K562 (cell line): ENCODE measurements at regions not wholly inside any gene's neighbourhood (a gene's known extent, or its start where the extent isn't known, plus 50 kb on each side); places are given as distances from the start of the nearest gene placed in this dataset.

Experiments used
- ATAC-seq: fragments of 200-7000 bp; cut with Tn5 transposase; 3 replicates; pipeline ENCODE4 v1.9.1; 2020; ENCODE audit warnings: moderate library complexity
- BruUV-seq: library from RNA; stranded (reverse); fragments of 400-500 nt; replicated peaks from 2 replicates; lab custom pipeline; 2021; lab: Mats Ljungman, UMichigan
- CTCF ChIA-PET: fragments of 300-600 bp; formaldehyde crosslinking; extraction: SDS; loops from one replicate; lab custom pipeline; 2021; ENCODE audit warnings: low intra/inter-chr PET ratio; lab: Yijun Ruan, JAX
- POLR2A ChIA-PET: fragments of 300-600, 350-650 bp; sonication (Branson Sonifier 250); formaldehyde crosslinking; extraction: SDS; loops from one replicate; lab custom pipeline; 2021; ENCODE audit warnings: antibody characterized with exemption, inconsistent platforms; lab: Yijun Ruan, JAX
- DNase-seq, 4 experiments: peaks; one replicate each; pipeline versions ENCODE4 v3.0.0 to v3.0.0-alpha.2; 2011 to 2018; ENCODE audit warnings: low spot score in 3 of 4, mixed read lengths in 3 of 4; ENCODE audit errors: extremely low read depth in 1 of 4
- FAIRE-seq: peaks from 2 replicates; lab custom pipeline; 2011; peaks lifted over from hg19 to GRCh38; lab: Jason Lieb, UNC
- H2AFZ ChIP-seq: 2 replicates; pipeline ENCODE4 v1.6.0; 2011; ENCODE audit warnings: low read depth, low read length, control low read depth, inconsistent platforms
- H3K27ac ChIP-seq: fragments of 200-600 bp; 3 replicates; pipeline ENCODE4 v1.8.0; 2011; ENCODE audit warnings: low read depth, mild to moderate bottlenecking, control low read depth, inconsistent platforms, low read length, moderate library complexity, mixed read lengths; ENCODE audit errors: extremely low read depth
- H3K27me3 ChIP-seq, 2 experiments: fragments of 300-600 bp in 1 of 2; 2 replicates in 1 of 2; 3 replicates in 1 of 2; pipeline versions ENCODE4 v1.6.0 to v1.8.0; 2011; ENCODE audit warnings: inconsistent platforms in 2 of 2, low read length in 2 of 2, mild to moderate bottlenecking in 1 of 2, mixed read lengths in 1 of 2, moderate library complexity in 1 of 2; ENCODE audit not compliant: control insufficient read depth in 2 of 2, insufficient read depth in 2 of 2
- H3K36me3 ChIP-seq: fragments of 300-600 bp; 3 replicates; pipeline ENCODE4 v1.8.0; 2011; ENCODE audit warnings: mild to moderate bottlenecking, low read length, inconsistent platforms; ENCODE audit not compliant: control insufficient read depth, insufficient read depth
- H3K4me1 ChIP-seq, 2 experiments: fragments of 200-600 bp in 1 of 2; replicated peaks in 1 of 2; 2 replicates in 1 of 2; 3 replicates in 1 of 2; pipeline versions ENCODE4 v1.5.1 to v1.8.0; 2011; ENCODE audit warnings: inconsistent platforms in 2 of 2, low read length in 2 of 2, mild to moderate bottlenecking in 1 of 2, mixed read lengths in 1 of 2, moderate library complexity in 1 of 2; ENCODE audit not compliant: control insufficient read depth in 2 of 2, insufficient read depth in 2 of 2
- H3K4me2 ChIP-seq: 2 replicates; pipeline ENCODE4 v1.6.1; 2011; ENCODE audit warnings: low read length, control low read depth, inconsistent platforms, mixed read lengths; ENCODE audit not compliant: insufficient read depth
- H3K4me3 ChIP-seq: fragments of 200-600 bp; sonication (generic), shearing (Covaris generic); 2 replicates; pipeline ENCODE4 v1.5.1; 2016; ENCODE audit warnings: control low read depth, inconsistent platforms
- H3K79me2 ChIP-seq: fragments of 200-600 bp; 3 replicates; pipeline ENCODE4 v1.8.0; 2011; ENCODE audit warnings: low read length, inconsistent platforms; ENCODE audit not compliant: control insufficient read depth, insufficient read depth
- H3K9ac ChIP-seq, 2 experiments: 2 replicates each; pipeline versions ENCODE4 v1.6.0 to v1.6.1; 2011; ENCODE audit warnings: low read depth in 2 of 2, low read length in 2 of 2, control low read depth in 1 of 2, inconsistent platforms in 1 of 2, mild to moderate bottlenecking in 1 of 2, mixed read lengths in 1 of 2; ENCODE audit not compliant: insufficient read depth in 1 of 2
- H3K9me1 ChIP-seq: one replicate; pipeline ENCODE4 v1.6.0; 2011; ENCODE audit warnings: inconsistent platforms, mild to moderate bottlenecking, low read length, moderate library complexity; ENCODE audit not compliant: control insufficient read depth, insufficient read depth
- H3K9me3 ChIP-seq: replicated peaks from 2 replicates; pipeline ENCODE4 v1.5.1; 2011; ENCODE audit warnings: low read depth, low read length, inconsistent platforms; ENCODE audit not compliant: control insufficient read depth, insufficient read depth
- H4K20me1 ChIP-seq: replicated peaks from 2 replicates; pipeline ENCODE4 v1.6.1; 2011; ENCODE audit warnings: low read length, inconsistent platforms, mixed read lengths; ENCODE audit not compliant: control insufficient read depth, insufficient read depth
- ARID3A ChIP-seq: IDR thresholded peaks from 2 replicates; pipeline ENCODE4 v1.6.1; 2012; ENCODE audit warnings: low read depth, low read length, improper control_type of control experiment, borderline replicate concordance
- ATF2 ChIP-seq: sonication (generic); formaldehyde crosslinking; IDR thresholded peaks from 2 replicates; pipeline ENCODE4 v1.8.1; 2022; ENCODE audit warnings: missing genetic modification reagents
- CEBPG ChIP-seq, 3 experiments: fragments of 200-800 bp in 1 of 3; sonication (Bioruptor generic) in 1 of 3; sonication (generic) in 1 of 3; formaldehyde crosslinking in 1 of 3; IDR thresholded peaks in 2 of 3; conservative IDR thresholded peaks in 1 of 3; 2 replicates each; pipeline versions ENCODE4 v1.6.1 to v1.8.0; 2016 to 2022; ENCODE audit warnings: missing compliant biosample characterization in 2 of 3, missing genetic modification characterization in 2 of 3, mild to moderate bottlenecking in 1 of 3, missing genetic modification reagents in 1 of 3
- CLOCK ChIP-seq: fragments of 250-450 bp; sonication (Bioruptor Pico); IDR thresholded peaks from 2 replicates; pipeline ENCODE4 v1.4.0; 2020; ENCODE audit warnings: mild to moderate bottlenecking, moderate library complexity, borderline replicate concordance
- EP400 ChIP-seq: fragments of 450-650 bp; IDR thresholded peaks from 2 replicates; pipeline ENCODE4 v1.6.1; 2017; ENCODE audit warnings: antibody characterized with exemption, mild to moderate bottlenecking, moderate library complexity
- FIP1L1 ChIP-seq: fragments of 200-400 bp; formaldehyde crosslinking; IDR thresholded peaks from 2 replicates; pipeline ENCODE4 v1.6.1; 2018; ENCODE audit warnings: mild to moderate bottlenecking, low read depth, low read length; ENCODE audit not compliant: poor library complexity, severe bottlenecking
- GTF2A2 ChIP-seq: IDR thresholded peaks from 2 replicates; pipeline ENCODE4 v1.6.1; 2016; ENCODE audit warnings: mild to moderate bottlenecking, missing genetic modification characterization, missing compliant biosample characterization
- HBP1 ChIP-seq: fragments of 450-650 bp; formaldehyde crosslinking; IDR thresholded peaks from 2 replicates; pipeline ENCODE4 v1.4.0; 2022; ENCODE audit warnings: missing genetic modification characterization
- MED1 ChIP-seq: sonication (generic); formaldehyde crosslinking; IDR thresholded peaks from 2 replicates; pipeline ENCODE4 v1.8.1; 2023; ENCODE audit warnings: missing genetic modification reagents, borderline replicate concordance
- NCOA2 ChIP-seq, 2 experiments: fragments of 450-650 bp; IDR thresholded peaks; 2 replicates each; pipeline ENCODE4 v1.6.1; 2018; ENCODE audit warnings: mild to moderate bottlenecking in 2 of 2, moderate library complexity in 1 of 2; ENCODE audit not compliant: partially characterized antibody in 2 of 2
- NONO ChIP-seq, 2 experiments: fragments of 200-400 bp in 1 of 2; fragments of 450-650 bp in 1 of 2; formaldehyde crosslinking in 1 of 2; IDR thresholded peaks; 2 replicates each; pipeline ENCODE4 v1.6.1; 2017; ENCODE audit warnings: low read depth in 2 of 2, mild to moderate bottlenecking in 2 of 2, moderate library complexity in 2 of 2, low read length in 1 of 2
- NR2F6 ChIP-seq: fragments of 450-650 bp; formaldehyde crosslinking; IDR thresholded peaks from 2 replicates; pipeline ENCODE4 v1.4.0; 2020; ENCODE audit warnings: mild to moderate bottlenecking
- RBM34 ChIP-seq: fragments of 200-400 bp; formaldehyde crosslinking; IDR thresholded peaks from 2 replicates; pipeline ENCODE4 v1.6.1; 2018; ENCODE audit warnings: low read length, borderline replicate concordance; ENCODE audit not compliant: insufficient read depth
- ZNF436 ChIP-seq: fragments of 250-450, 450-650 bp; sonication (Bioruptor Pico); formaldehyde crosslinking; IDR thresholded peaks from 2 replicates; pipeline ENCODE4 v1.7.0; 2020; ENCODE audit warnings: mild to moderate bottlenecking
- WGBS: fragments of 100-300 bp; shearing (Covaris generic); methylation state at CpG from one replicate; pipeline ENCODE4 v1.1.6; 2016; ENCODE audit warnings: low coverage, mixed read lengths; ENCODE audit not compliant: insufficient coverage; ENCODE audit errors: missing lambda C conversion rate; 5-methylcytosine and 5-hydroxymethylcytosine counted together
- in situ Hi-C: fragments of 300-500 bp; cut with MboI; formaldehyde crosslinking; loops from 4 replicates; pipeline ENCODE4 v1.15.0; 2018; ENCODE audit warnings: inconsistent platforms, mixed read lengths
- intact Hi-C: fragments of 100-400 bp; cut with micrococcal nuclease; formaldehyde crosslinking; loops from 2 replicates; pipeline ENCODE4 v1.14.2; 2022

GRCh38 chr4:180618396-180618795, 1624.8 kb upstream of the TENM3 start:
- no peaks in the 10 kb centered on the region for H3K36me3 ChIP-seq
- H3K4me2 ChIP-seq = no peak overlapping the region
- H4K20me1 ChIP-seq = no peaks in the 10 kb centered on the region
- H3K9ac ChIP-seq = no peak overlapping the region
- ATAC-seq (no peak), FAIRE-seq (no peak), DNase-seq (no peak)
- H3K4me1 ChIP-seq = no peaks in the 10 kb centered on the region
- TF ChIP-seq MED1 (CRISPR knock-in tag) = no peak
- TF ChIP-seq NCOA2 (IDR thresholded peaks at IDR 0.05; ENCODE audit: partially characterized antibody in 2 of 2) = no peak
- TF ChIP-seq CLOCK (CRISPR knock-in tag) = no peak
- no peak for TF ChIP-seq HBP1
- no peak for TF ChIP-seq ARID3A
- TF ChIP-seq NONO (IDR thresholded peaks at IDR 0.05; ENCODE audit: low read depth in 2 of 2, low read length in 1 of 2) = no peak
- no peak for TF ChIP-seq EP400
- TF ChIP-seq CEBPG (CRISPR knock-in tag; IDR thresholded peaks at IDR 0.05) = no peak
- no peak for TF ChIP-seq CEBPG (tag; conservative IDR thresholded peaks at IDR 0.05 in 1 of 2, IDR thresholded peaks at IDR 0.05 in 1 of 2)
- TF ChIP-seq ZNF436 (CRISPR knock-in tag) = no peak
- TF ChIP-seq RBM34 = no peak
- TF ChIP-seq NR2F6 = no peak
- TF ChIP-seq FIP1L1 = no peak
- TF ChIP-seq ATF2 = no peak
- no peak for TF ChIP-seq GTF2A2
- POLR2A ChIA-PET = no interaction called here
- H3K79me2 ChIP-seq = no peaks in the 10 kb centered on the region
- H3K27me3 ChIP-seq = no peaks in the 10 kb centered on the region
- in situ Hi-C loops (no loop called here), intact Hi-C loops (no loop called here)
- no peaks in the 10 kb centered on the region for H3K9me3 ChIP-seq
- H3K27ac ChIP-seq = no peak overlapping the region
- CTCF ChIA-PET = no interaction called here
- no peaks in the 10 kb centered on the region for H3K9me1 ChIP-seq
- BruUV-seq = no TSS peak
- no peak overlapping the region for H3K4me3 ChIP-seq
- no peak overlapping the region for H2AFZ ChIP-seq
- 0% methylated on average over 4 of the region's 4 CpGs for WGBS
